PC-9 (cell line): ENCODE measurements at regions not wholly inside any gene's neighbourhood (a gene's known extent, or its start where the extent isn't known, plus 50 kb on each side); places are given as distances from the start of the nearest gene placed in this dataset.

Experiments
- BruUV-seq: library from RNA; stranded (reverse); fragments of 400-500 nt; replicated peaks from 2 replicates; lab custom pipeline; 2021; lab: Mats Ljungman, UMichigan
- CTCF ChIA-PET: fragments of 300-600 bp; sonication (Branson Sonifier 250); formaldehyde crosslinking; loops from one replicate; lab custom pipeline; 2022; ENCODE audit warnings: antibody characterized with exemption; lab: Charles Lee
- POLR2A ChIA-PET: fragments of 300-600 bp; sonication (Branson Sonifier 250); formaldehyde crosslinking; loops from one replicate; lab custom pipeline; 2022; ENCODE audit warnings: antibody characterized with exemption; ENCODE audit not compliant: unreplicated experiment; lab: Charles Lee
- DNase-seq, 2 experiments: peaks; one replicate each; pipeline versions ENCODE4 v3.0.0 to v3.0.0-alpha.2; 2015 to 2022; ENCODE audit warnings: mixed read lengths in 1 of 2
- H2AFZ ChIP-seq: fragments of 200-600 bp; sonication (generic); 2 replicates; pipeline ENCODE4 v1.8.1; 2017; ENCODE audit warnings: antibody characterized with exemption
- H3F3A ChIP-seq: fragments of 200-600 bp; sonication (generic); 2 replicates; pipeline ENCODE4 v1.8.1; 2017; ENCODE audit warnings: antibody characterized with exemption, mild to moderate bottlenecking, low read depth; ENCODE audit not compliant: insufficient read depth
- H3K27ac ChIP-seq: fragments of 200-600 bp; sonication (generic); 2 replicates; pipeline ENCODE4 v1.6.1; 2016; ENCODE audit warnings: mixed run types
- H3K27me3 ChIP-seq: fragments of 200-600 bp; sonication (generic); 2 replicates; pipeline ENCODE4 v1.6.1; 2016; ENCODE audit warnings: low read depth, mixed run types; ENCODE audit not compliant: insufficient read depth
- H3K36me3 ChIP-seq: fragments of 200-600 bp; sonication (generic); 2 replicates; pipeline ENCODE4 v1.6.1; 2016; ENCODE audit warnings: low read depth, mixed run types
- H3K4me1 ChIP-seq: fragments of 200-600 bp; sonication (generic); replicated peaks from 2 replicates; pipeline ENCODE4 v1.6.1; 2016; ENCODE audit warnings: mixed run types; ENCODE audit not compliant: insufficient read depth
- H3K4me2 ChIP-seq: fragments of 200-600 bp; sonication (generic); 2 replicates; pipeline ENCODE4 v1.6.1; 2017; ENCODE audit warnings: mixed run types
- H3K4me3 ChIP-seq: fragments of 200-600 bp; sonication (generic); 2 replicates; pipeline ENCODE4 v1.6.1; 2016; ENCODE audit warnings: mixed run types
- H3K79me2 ChIP-seq: fragments of 200-600 bp; sonication (generic); 2 replicates; pipeline ENCODE4 v1.6.1; 2017; ENCODE audit warnings: low read depth, mixed run types
- H3K9me2 ChIP-seq: fragments of 200-600 bp; sonication (generic); 2 replicates; pipeline ENCODE4 v1.8.1; 2017; ENCODE audit warnings: mild to moderate bottlenecking; ENCODE audit not compliant: insufficient read depth
- H3K9me3 ChIP-seq: fragments of 200-600 bp; sonication (generic); 2 replicates; pipeline ENCODE4 v1.8.1; 2016; ENCODE audit warnings: low read depth; ENCODE audit not compliant: insufficient read depth
- H4K20me1 ChIP-seq: fragments of 200-600 bp; sonication (generic); 2 replicates; pipeline ENCODE4 v1.8.1; 2017; ENCODE audit not compliant: insufficient read depth
- EZH2 ChIP-seq: fragments of 200-600 bp; sonication (generic); IDR thresholded peaks from 2 replicates; pipeline ENCODE4 v1.8.0; 2017; ENCODE audit warnings: antibody characterized with exemption, low read depth
- intact Hi-C: fragments of 100-400 bp; cut with micrococcal nuclease; formaldehyde crosslinking; loops from one replicate; pipeline ENCODE4 v1.10.0; 2022; ENCODE audit not compliant: unreplicated experiment
- TF ChIP-seq, protein P1 (sequence below): fragments of 200-600 bp; sonication (generic); conservative IDR thresholded peaks from 2 replicates; pipeline ENCODE4 v1.6.1; 2017; ENCODE audit warnings: mixed run types, antibody characterized with exemption, mild to moderate bottlenecking, moderate library complexity

DNA sequence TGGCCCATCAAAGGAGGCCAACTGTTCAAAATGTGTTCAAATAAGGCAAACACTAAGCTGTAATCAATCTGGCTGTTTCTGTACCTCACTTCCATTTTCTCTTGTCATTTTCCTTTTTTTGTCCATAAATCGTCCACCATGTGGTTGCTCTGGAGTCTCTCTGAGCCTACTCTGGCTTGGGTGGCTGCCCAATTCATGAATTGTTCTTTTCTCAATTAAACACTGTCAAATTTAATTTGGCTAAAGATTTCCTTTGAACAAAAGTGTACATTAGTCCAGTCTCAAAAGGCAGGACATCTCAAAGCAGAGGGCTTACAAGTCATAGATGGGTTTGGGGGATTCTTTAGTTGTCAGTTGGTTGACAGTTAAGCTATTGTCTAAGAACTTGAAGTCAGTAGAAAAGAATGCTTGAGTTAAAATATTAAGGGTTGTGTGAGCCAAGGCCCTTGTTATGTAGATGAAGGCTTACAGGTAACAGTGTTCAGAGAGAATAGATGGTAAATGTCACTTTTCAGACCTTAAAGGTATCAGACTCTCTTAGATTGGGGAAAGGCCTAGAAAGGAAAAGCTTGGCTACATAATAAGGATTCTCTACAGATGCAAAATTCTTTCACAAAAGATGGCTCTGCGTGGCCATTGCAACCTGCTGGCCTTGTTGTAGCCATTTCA is 831.2 kb upstream of the CDH2 start:
- Histone ChIP-seq H3K27ac (no peak overlapping the region), H3K9me3 (no peaks in the 10 kb centered on the region), H3K4me3 (no peak overlapping the region), H3K4me2 (no peak overlapping the region), H3F3A (no peaks in the 10 kb centered on the region), H3K9me2 (no peaks in the 10 kb centered on the region), H3K36me3 (no peaks in the 10 kb centered on the region), H4K20me1 (no peaks in the 10 kb centered on the region), H2AFZ (no peak overlapping the region), H3K79me2 (no peaks in the 10 kb centered on the region), H3K4me1 (no peaks in the 10 kb centered on the region), H3K27me3 (no peaks in the 10 kb centered on the region)
- no TSS peak for BruUV-seq
- DNase-seq: no peak
- CTCF ChIA-PET: no interaction called here
- TF ChIP-seq, protein P1, sequence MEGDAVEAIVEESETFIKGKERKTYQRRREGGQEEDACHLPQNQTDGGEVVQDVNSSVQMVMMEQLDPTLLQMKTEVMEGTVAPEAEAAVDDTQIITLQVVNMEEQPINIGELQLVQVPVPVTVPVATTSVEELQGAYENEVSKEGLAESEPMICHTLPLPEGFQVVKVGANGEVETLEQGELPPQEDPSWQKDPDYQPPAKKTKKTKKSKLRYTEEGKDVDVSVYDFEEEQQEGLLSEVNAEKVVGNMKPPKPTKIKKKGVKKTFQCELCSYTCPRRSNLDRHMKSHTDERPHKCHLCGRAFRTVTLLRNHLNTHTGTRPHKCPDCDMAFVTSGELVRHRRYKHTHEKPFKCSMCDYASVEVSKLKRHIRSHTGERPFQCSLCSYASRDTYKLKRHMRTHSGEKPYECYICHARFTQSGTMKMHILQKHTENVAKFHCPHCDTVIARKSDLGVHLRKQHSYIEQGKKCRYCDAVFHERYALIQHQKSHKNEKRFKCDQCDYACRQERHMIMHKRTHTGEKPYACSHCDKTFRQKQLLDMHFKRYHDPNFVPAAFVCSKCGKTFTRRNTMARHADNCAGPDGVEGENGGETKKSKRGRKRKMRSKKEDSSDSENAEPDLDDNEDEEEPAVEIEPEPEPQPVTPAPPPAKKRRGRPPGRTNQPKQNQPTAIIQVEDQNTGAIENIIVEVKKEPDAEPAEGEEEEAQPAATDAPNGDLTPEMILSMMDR: no peak
- TF ChIP-seq EZH2: no peak
- POLR2A ChIA-PET: no interaction called here
- intact Hi-C loops: no loop called here

DNA sequence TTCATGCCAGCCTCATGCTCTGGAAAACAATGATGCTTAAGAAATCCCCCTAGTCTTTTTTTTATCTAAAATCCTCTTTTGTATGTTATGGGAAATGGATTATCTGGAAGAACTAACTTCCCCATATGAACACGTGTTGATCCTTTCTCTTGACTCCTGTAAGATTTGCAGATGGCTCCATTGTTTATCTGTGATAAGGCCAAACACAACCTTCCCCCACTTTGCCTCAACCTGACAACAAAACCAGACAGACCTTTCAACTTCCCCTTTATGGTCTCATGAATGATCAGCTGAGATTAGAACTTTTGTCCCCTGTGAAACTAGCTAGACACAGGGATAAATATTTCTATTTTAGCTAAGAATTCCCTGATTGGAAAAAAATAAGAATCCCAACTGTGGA is 828.0 kb upstream of the CDH2 start:
- Histone ChIP-seq H3K27ac (no peak overlapping the region), H4K20me1 (no peaks in the 10 kb centered on the region), H3K36me3 (no peaks in the 10 kb centered on the region), H2AFZ (no peak overlapping the region), H3F3A (no peaks in the 10 kb centered on the region), H3K9me3 (no peaks in the 10 kb centered on the region), H3K4me2 (no peak overlapping the region), H3K79me2 (no peaks in the 10 kb centered on the region), H3K4me3 (no peak overlapping the region), H3K4me1 (no peaks in the 10 kb centered on the region), H3K27me3 (no peaks in the 10 kb centered on the region), H3K9me2 (no peaks in the 10 kb centered on the region)
- CTCF ChIA-PET: no interaction called here
- POLR2A ChIA-PET: no interaction called here
- DNase-seq: no peak
- intact Hi-C loops: no loop called here
- no peak for TF ChIP-seq EZH2
- TF ChIP-seq, protein P1: no peak
- no TSS peak for BruUV-seq

GRCh38 chr18:29003194-29003593 is 826.3 kb upstream of the CDH2 start:
- TF ChIP-seq EZH2: no peak
- TF ChIP-seq, protein P1: no peak
- Histone ChIP-seq H4K20me1 (no peaks in the 10 kb centered on the region), H3K4me1 (no peaks in the 10 kb centered on the region), H3K27me3 (no peaks in the 10 kb centered on the region), H3F3A (no peaks in the 10 kb centered on the region), H3K9me3 (no peaks in the 10 kb centered on the region), H3K79me2 (no peaks in the 10 kb centered on the region), H3K4me3 (no peak overlapping the region), H3K4me2 (no peak overlapping the region), H3K9me2 (no peaks in the 10 kb centered on the region), H2AFZ (no peak overlapping the region), H3K36me3 (no peaks in the 10 kb centered on the region), H3K27ac (no peak overlapping the region)
- CTCF ChIA-PET: no interaction called here
- intact Hi-C loops: no loop called here
- BruUV-seq: no TSS peak
- POLR2A ChIA-PET: no interaction called here
- DNase-seq: no peak
